H1 (cell line): ENCODE measurements at regions not wholly inside any gene's neighbourhood (a gene's known extent, or its start where the extent isn't known, plus 50 kb on each side); places are given as distances from the start of the nearest gene placed in this dataset.

ENCODE experiments used
- BCL11A ChIP-seq, 2 experiments: IDR thresholded peaks; one replicate each; pipeline ENCODE4 v1.6.1; 2011; ENCODE audit warnings: low read depth in 2 of 2, low read length in 2 of 2, mild to moderate bottlenecking in 2 of 2
- TF ChIP-seq, protein P1 (sequence below): fragments of 300-600 bp; sonication (generic); IDR thresholded peaks from 2 replicates; pipeline ENCODE4 v1.7.1; 2012; ENCODE audit warnings: low read length, moderate library complexity, mild to moderate bottlenecking, inconsistent platforms; ENCODE audit not compliant: insufficient replicate concordance

DNA sequence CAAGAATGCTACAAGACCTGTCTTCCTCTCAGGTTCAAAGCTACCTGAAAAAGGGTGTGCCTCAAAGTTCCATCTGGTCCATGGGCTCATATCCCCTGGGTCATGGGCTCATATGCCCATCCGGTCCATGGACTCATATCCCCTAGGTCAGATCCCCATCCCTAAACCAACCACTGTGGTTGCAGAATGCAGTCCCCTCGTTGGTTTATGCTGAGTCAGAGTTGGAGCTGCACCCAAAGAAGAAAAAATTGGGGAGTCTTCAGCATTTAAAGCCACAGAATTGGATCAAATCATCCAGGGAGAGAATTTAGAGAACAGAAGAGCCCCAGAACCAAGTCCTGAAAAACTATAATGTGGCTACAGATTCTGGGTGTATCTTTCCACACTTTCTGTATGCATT is 71.5 kb upstream of the IL12A start (continued):
- TF ChIP-seq, protein P1, sequence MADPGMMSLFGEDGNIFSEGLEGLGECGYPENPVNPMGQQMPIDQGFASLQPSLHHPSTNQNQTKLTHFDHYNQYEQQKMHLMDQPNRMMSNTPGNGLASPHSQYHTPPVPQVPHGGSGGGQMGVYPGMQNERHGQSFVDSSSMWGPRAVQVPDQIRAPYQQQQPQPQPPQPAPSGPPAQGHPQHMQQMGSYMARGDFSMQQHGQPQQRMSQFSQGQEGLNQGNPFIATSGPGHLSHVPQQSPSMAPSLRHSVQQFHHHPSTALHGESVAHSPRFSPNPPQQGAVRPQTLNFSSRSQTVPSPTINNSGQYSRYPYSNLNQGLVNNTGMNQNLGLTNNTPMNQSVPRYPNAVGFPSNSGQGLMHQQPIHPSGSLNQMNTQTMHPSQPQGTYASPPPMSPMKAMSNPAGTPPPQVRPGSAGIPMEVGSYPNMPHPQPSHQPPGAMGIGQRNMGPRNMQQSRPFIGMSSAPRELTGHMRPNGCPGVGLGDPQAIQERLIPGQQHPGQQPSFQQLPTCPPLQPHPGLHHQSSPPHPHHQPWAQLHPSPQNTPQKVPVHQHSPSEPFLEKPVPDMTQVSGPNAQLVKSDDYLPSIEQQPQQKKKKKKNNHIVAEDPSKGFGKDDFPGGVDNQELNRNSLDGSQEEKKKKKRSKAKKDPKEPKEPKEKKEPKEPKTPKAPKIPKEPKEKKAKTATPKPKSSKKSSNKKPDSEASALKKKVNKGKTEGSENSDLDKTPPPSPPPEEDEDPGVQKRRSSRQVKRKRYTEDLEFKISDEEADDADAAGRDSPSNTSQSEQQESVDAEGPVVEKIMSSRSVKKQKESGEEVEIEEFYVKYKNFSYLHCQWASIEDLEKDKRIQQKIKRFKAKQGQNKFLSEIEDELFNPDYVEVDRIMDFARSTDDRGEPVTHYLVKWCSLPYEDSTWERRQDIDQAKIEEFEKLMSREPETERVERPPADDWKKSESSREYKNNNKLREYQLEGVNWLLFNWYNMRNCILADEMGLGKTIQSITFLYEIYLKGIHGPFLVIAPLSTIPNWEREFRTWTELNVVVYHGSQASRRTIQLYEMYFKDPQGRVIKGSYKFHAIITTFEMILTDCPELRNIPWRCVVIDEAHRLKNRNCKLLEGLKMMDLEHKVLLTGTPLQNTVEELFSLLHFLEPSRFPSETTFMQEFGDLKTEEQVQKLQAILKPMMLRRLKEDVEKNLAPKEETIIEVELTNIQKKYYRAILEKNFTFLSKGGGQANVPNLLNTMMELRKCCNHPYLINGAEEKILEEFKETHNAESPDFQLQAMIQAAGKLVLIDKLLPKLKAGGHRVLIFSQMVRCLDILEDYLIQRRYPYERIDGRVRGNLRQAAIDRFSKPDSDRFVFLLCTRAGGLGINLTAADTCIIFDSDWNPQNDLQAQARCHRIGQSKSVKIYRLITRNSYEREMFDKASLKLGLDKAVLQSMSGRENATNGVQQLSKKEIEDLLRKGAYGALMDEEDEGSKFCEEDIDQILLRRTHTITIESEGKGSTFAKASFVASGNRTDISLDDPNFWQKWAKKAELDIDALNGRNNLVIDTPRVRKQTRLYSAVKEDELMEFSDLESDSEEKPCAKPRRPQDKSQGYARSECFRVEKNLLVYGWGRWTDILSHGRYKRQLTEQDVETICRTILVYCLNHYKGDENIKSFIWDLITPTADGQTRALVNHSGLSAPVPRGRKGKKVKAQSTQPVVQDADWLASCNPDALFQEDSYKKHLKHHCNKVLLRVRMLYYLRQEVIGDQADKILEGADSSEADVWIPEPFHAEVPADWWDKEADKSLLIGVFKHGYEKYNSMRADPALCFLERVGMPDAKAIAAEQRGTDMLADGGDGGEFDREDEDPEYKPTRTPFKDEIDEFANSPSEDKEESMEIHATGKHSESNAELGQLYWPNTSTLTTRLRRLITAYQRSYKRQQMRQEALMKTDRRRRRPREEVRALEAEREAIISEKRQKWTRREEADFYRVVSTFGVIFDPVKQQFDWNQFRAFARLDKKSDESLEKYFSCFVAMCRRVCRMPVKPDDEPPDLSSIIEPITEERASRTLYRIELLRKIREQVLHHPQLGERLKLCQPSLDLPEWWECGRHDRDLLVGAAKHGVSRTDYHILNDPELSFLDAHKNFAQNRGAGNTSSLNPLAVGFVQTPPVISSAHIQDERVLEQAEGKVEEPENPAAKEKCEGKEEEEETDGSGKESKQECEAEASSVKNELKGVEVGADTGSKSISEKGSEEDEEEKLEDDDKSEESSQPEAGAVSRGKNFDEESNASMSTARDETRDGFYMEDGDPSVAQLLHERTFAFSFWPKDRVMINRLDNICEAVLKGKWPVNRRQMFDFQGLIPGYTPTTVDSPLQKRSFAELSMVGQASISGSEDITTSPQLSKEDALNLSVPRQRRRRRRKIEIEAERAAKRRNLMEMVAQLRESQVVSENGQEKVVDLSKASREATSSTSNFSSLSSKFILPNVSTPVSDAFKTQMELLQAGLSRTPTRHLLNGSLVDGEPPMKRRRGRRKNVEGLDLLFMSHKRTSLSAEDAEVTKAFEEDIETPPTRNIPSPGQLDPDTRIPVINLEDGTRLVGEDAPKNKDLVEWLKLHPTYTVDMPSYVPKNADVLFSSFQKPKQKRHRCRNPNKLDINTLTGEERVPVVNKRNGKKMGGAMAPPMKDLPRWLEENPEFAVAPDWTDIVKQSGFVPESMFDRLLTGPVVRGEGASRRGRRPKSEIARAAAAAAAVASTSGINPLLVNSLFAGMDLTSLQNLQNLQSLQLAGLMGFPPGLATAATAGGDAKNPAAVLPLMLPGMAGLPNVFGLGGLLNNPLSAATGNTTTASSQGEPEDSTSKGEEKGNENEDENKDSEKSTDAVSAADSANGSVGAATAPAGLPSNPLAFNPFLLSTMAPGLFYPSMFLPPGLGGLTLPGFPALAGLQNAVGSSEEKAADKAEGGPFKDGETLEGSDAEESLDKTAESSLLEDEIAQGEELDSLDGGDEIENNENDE, result no peak
- TF ChIP-seq BCL11A (IDR thresholded peaks at IDR 0.05; ENCODE audit: low read depth in 2 of 2, low read length in 2 of 2), result no peak
